Left renal pelvis (tissue), 4 donors: ENCODE measurements at regions not wholly inside any gene's neighbourhood (a gene's known extent, or its start where the extent isn't known, plus 50 kb on each side); places are given as distances from the start of the nearest gene placed in this dataset.
"Not testable (repeated sequence)": the region's sequence is repeated elsewhere in the genome, so short reads cannot be mapped to it uniquely, and the experiment has no call there.

Experiments
- DNase-seq, 4 donors: peaks; one replicate each; pipeline ENCODE4 v3.0.0-alpha.2; 2013; ENCODE audit warnings: low read depth in 4 of 4, low spot score in 3 of 4

DNA sequence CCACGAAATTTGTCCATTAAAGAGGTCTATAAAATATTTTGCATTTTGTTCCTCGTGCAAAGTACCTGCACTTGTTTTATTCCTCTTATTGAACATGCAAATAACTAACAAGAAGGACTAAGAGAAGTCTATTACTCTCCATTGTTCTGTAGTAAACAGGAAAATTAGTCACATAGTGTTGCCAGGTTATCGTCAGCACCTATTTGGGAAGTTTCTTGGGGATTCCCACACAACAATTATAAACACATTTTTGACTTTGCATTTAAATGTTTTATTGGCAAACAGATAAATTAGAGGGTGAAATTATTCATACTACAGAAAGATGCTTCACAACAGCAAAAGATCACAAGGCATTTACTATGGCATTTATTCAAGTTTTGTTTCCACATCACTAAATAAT, 174.5 kb downstream of the ZC3H11B start:
- DNase-seq: no peak

DNA sequence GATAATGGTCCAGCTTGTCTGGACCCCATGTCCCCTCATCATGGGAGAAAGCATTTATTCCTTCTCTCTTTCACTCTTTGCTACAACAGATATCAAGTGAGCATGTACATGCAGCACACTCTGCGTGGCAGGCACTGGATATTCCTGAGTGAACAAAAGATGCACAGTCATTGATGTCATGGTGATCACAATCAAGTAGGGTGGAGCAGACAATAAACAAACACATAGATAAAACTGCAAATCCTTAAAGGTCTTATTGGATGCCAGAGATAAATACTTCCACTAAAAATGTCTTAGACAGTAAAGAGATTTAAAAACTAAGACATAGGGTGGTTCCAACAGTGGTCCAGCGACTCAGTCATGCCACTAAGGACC, 178.0 kb downstream of the ZC3H11B start:
- no peak for DNase-seq

DNA sequence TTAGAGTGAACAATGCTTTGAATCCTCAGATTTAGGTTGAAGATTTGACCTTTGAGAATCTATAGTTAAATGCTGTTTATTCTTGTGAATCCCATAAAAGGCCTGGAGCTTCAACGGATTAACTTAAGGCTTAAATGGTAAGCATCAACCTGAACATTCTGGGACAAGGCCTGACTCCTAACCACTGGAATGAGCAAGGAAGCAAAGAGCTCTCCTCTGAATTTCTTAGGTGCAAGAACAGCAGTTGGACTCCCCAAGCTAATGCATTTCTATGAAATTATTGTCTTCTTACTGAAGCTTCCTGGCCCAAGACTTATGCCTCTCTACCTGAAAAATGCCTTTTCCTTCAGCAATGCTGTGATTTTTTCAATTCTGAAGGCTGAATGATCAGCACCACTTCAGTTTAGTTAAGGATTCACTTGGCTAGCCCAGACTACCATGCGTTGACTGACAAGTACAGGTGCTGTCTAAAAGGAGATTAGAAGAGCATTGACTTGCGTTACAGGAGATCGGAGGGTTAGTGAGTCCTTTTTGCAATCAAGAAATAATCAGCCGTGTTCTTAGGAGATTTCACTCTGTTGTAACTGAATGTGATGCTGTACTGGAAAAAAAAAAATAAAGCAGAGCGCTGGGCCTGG, 178.5 kb downstream of the ZC3H11B start:
- no peak for DNase-seq

DNA sequence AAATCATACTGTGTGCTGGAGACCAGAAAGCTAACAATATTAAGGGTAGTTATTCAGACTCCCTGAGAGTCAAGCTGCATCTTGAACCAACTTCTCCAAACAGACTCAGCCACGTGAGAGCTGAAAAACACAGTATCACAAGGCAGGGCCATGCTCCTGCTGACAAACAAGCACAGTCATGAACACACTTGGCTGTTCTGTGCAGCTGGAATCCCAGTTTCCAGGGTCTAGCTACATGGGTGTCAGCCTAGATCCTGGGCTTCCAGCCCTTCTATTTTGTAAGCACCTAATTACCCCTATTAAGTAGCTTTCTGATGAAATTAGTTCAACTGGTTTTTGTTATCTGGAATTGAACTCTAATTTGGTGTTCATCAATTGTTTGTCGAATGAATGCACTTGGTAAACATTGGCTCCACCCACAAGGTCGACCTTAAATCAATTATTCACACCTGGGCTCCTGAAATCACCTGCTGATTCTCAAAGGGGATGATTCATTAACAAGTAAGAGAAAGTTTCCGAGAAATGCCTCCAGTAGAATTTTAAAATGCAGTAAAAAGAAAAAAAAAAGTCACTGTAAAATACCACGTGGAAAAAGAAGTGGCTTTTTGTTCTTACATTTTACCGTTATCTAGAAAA, 179.3 kb downstream of the ZC3H11B start:
- DNase-seq: no peak

DNA sequence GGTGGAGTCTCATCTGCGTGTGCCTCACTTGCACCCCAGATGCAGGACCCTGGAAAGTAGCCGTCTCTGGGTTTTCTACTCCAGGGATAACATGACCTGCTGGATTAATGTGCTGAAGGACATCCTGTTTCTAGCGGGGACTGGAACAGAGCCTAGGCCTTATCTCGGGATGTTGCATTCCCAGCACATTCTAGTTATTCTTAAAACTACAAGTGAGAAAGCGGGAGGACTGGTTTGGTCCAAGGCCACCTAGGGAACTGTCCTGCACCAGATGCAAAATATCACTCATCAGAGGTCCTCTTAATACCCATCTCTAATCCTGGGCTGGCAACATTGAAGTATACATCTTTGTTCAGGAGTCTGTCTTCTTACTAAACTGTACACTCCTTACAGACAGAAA, 179.9 kb downstream of the ZC3H11B start:
- no peak for DNase-seq

DNA sequence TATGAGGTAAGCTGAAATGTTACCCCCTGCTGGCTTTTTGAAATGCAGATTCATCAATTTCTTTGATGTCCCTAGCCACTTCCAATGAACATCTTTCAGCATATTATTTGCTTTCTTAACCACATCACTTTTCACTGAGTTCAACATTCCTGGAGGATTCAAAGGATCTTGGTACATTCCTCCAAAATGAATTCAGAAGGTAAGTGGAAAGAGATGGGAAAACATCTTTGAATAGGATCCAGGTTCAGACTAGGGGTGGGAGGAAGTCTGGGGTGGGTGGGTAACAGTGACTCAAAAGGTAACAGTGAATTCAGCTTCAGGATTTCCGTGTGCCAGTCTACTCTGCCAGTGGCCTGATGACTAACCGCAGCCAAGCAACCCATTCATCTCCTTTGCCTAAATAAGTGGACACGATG, 180.7 kb downstream of the ZC3H11B start:
- no peak for DNase-seq

DNA sequence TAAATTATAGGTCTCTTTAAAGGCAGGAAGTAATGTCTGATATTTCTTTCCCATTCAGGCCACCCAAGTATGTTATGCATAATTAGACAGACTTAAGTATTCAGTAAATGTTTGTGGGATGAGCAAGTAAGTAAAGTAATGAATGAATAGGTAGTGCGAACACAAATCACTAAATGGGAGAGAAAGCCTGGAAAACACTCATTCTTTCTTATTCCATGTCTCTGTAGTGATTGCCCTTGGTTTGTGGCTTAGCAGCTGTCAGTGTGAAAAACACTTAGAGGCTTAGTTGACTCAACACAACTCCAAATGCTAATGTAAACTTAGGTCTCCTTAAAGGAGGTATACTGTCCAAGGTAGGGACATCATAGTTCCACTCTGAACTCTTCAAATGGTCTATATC, 182.5 kb downstream of the ZC3H11B start:
- no peak for DNase-seq

DNA sequence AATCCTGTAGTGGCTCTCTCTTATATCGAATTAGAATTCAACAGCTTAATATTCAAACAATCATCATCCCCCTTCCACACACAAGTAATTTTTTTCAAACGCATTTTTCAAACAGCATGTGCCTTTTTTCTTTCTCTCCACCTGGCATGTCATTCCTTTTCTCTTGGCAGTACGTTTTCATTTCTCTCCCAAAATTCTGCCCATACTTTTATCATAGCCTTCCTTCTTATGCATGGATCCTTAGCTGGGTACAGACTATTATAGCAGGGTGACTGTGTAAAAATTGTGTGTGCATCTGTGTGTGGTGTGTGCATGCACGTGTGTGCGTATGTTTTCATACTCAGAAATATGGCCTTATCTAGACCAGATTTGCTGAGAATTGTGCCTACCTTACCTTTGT, 184.3 kb downstream of the ZC3H11B start:
- DNase-seq: no peak

DNA sequence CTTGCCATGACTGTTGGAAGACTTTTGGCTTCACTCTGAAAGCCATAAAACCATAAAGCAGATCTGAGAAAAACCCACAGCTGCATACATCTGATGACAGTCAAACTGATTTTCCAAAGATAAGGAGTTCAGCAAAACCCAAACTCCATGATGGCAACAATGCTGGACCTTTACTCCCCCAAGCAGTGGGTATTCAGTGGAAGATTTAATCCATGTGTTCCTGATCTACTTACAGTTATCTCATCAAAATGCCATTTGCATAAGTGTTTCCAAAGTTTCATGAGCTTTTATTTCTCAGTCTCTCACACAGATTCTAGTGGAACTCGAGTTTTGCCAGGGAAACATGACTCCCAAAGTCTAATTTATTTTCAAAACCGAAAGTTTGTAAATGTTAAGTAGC, 184.9 kb downstream of the ZC3H11B start:
- DNase-seq: no peak

DNA sequence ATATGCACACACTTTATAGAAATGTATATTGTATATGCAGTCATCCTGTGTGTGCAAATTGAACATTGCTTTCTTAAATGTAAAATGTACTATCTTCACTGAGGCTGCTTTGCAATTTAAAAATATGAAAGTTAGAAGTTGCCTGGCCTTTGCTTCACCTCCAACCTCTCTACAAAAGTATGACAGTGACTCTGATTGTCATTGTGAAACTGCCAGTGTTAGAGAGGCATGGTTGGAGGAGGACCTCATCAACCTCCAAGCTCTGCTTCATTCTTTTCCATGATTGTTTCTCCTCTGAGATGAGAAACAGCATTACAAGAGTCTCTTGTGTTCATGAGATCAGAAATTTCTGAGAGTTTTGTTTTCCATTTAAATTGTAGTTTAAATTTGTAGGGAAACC, 185.5 kb downstream of the ZC3H11B start:
- DNase-seq: no peak

DNA sequence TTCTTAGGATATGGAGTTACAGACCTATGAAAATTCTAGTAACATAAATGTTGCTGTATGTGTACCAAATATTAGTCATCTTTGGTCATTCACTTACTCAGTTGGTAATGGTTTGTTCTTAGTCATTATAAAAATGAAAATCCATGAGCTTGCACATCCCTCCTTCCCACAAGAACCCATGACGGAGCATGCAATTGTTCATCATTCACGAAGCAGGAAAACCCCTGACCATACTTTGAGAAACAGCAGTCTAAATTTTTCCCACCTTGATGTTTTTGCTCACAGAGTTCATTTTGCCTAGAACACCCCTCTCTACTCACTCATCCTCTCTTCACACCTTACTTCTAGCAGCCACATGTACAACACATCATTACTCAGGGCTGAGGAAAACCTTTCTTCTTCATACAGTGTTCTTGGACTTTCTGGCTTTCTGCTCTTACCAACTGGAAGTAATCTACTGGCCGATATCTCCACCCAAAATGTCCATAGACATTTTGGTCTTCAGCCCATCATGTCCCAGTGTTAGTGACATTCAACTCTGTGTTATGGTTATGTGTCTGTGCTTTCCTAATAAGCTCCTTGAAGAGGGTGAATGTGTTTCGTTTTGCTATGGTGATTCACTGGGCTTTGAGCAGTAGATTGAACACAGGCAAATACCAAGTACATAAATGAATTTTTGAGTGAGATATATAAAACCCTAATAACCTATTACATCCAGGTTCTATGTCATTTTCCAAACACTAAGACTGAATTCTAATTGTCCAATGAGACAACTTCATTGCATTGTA, 189.9 kb downstream of the ZC3H11B start:
- DNase-seq: no peak

DNA sequence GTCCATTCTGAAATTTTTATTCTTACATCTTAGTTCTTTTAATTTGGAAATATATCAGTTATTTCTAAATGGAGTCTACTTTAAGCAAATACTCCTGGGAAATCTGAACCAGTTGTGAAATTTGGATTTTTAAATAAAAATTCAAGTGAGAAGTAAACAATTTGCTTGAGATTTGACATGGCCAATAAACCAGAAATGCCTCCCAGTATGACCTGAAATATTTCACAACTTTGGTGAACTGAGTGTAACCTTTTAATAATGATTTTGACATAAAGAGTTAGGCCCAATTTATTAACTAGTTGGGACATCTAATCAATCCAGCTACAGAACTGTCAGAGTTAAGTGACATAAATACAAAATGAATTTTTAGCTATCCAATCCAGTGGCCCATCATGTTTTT, 192.0 kb downstream of the ZC3H11B start:
- DNase-seq: no peak

DNA sequence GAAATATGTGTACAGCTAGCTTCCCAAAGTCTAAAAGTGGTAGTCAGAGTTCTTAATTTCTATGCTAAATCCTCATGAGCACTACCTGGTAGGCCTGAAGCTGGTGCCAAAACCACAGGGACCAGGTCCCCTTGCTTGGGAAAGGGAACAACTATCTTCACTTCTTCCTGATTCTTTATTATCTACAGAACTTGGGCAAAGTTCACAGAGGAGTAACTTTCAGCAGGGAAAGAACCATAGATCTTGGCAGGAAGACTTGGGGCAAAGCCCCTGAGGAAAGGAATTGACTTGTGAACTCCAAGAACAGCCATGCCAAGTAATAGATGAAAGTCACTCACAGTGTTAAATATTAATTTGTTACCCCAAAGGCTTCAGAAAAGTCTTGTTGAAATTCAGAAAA, 193.0 kb downstream of the ZC3H11B start:
- DNase-seq: no peak

DNA sequence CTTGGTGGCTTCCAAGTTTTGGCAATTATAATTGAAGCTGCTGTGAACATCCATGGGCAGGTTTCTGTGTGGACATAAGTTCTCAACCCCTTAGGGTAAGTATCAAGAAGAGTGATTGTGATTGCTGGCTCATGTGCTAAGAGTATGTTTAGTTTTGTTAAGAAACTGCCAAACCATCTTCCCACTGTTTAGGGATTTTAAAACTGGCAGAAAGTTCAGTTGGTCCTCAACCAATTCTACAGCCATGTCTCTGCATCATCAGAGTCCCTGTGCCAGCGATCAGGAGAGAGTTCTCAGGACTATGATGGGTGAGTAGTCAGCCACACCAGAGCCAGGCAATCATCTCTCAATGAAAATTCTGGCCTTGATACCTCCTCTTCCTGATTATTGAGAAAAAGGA, 193.8 kb downstream of the ZC3H11B start:
- no peak for DNase-seq

DNA sequence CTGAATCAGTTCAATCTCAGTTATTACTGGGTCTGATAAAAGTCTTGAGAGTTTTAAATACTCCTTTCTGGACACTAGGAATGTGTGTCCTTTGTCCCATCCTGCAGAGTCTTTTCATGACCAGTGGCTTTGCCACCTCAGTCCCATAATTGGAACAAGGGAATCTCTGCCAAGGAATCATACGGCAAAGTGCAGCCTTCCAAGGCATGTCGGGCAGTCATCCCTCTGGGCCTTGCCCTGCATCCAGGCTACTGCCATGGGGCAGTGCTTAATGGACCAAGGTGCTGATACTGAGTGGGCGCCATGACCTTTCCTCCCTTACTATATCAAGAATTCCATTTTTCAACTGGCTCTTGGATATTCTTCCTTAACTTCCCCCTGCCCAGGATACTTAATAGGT, 195.3 kb downstream of the ZC3H11B start:
- no peak for DNase-seq

DNA sequence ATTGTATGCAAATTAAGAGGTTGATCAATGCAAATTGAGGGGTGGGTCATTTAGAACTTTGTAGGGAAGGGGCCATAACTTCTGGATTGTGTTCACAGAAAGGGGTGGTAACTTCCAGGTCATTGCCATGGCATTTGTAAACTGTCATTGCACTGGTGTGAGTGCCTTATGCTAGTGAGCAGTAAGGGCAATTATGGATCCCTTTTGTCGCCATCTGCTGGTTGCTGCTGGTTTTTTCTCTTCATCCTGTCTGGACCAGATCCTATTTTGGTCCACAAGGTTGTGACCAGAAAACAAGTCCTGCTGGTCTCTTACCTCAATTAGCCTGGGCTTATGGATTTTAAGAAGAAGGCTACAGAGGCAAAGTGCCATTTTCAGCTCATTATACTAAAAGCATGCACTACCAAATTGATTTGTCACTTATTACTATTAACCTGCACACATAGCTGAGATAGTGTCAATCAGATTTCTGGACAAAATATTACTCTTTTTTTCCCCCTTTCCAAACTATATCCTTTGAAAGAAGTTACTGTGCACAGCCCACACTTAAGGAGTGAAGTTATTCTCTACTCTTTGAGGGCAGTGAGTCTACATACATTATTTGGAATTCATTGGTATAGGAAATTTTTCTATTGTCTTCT, 196.2 kb downstream of the ZC3H11B start:
- DNase-seq: peak in 2 of 4 donors; percentile 14 to 24

DNA sequence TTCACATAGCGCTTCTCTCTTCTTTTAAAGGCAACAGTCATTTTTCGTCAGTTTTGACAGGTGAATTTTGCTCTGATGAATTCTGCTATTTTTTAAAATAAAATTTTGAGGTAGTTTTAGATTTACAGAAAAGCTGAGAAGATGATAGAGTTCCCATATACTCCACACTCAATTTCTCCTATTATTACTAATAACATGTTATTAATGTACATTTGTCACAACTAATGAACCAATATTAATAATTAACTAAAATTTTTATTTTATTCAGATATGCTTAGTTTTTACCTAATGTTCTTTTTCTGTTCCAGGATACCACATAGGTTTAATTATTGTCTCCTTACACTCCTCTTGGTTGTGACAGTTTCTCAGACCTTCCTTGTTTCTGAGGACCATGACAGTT, 197.0 kb downstream of the ZC3H11B start:
- DNase-seq: no peak

DNA sequence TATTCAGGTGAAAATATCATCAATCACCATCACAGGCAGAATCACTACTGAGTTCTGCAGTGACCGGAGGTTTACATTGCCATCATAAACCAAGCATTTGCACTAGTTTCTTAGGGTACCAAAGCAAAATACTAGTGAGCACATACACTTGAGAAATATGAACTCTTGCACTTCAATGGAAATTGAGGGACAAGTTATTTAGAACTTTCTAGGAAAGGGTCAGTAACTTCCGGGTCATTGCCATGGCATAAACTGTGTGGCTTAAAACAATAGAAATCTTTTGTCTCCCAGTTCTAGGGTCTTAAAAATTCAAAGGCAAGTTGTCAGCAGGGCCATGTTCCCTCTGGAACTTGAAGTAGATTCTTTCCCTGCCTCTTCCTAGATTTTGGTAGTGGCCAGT, 197.5 kb downstream of the ZC3H11B start:
- DNase-seq: no peak

DNA sequence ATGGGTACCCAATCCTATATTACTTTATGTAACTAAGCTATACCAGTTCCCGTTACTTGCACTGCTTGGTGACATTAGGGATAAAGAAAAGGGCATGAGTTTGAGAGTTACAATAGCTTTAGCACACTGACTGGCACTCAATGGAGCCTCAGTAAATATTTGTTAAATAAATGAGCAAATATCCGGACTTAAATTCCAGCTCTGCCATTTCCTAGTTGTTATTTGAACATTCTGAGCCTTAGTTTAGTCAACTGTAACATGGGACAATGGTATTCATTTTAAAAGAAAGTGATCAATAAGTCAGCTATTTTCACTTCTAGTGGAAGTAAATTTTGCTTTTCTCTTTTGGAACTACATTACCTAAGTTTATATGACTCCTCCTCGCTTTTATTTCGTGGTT, 198.7 kb downstream of the ZC3H11B start:
- no peak for DNase-seq

DNA sequence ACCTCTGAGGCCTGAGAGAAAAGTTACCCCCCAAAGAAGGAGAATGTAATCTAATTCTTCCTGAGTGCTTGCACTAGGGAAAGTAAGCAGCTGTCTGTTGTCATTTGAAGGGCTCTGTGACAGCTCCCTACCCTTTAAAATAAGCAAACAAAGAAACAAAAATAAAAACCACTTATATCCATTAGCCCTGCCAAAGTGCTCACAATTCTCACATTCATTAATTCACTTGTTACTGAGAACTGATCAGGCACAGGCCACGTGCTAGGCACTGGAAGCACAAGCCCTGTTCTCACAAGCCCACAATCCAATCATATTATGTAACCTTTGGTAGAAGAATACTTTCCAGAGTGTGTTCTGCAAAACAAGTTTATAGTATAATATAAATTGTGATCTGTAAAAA, 199.4 kb downstream of the ZC3H11B start:
- no peak for DNase-seq

DNA sequence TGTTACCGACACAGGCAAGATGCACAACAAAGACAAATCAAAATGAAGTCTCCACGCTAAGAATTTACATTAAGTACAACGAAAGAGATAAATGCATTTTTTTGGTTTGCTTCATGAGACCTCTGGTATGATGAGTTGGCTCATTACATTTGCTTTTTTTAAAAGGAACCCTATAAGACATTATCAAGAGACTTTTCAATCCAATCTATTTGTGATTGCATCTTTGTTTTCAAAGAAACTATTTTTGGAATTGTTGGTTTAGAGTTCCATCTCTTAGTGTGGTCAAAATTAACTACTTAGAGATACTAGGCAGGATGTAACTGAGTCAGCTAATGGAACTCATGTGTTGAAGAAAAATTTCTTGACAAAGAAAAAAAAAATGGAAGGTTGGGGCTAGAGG, 200.1 kb downstream of the ZC3H11B start:
- no peak for DNase-seq

DNA sequence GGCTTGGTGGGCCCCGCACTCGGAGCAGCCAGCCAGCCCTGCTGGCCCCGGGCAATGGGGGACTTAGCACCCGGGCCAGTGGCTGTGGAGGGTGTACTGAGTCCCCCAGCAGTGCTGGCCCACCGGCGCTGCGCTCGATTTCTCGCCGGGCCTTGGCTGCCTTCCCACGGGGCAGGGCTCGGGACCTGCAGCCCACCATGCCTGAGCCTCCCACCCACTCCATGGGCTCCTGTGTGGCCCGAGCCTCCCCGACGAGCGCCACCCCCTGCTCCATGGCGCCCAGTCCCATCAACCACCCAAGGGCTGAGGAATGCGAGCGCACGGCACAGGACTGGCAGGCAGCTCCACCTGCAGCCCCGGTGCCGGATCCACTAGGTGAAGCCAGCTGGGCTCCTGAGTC, 202.2 kb downstream of the ZC3H11B start:
- not testable (repeated sequence) for DNase-seq
